OCI-LY1 (cell line): ENCODE measurements at regions not wholly inside any gene's neighbourhood (a gene's known extent, or its start where the extent isn't known, plus 50 kb on each side); places are given as distances from the start of the nearest gene placed in this dataset.

ENCODE experiments used
- CTCF ChIP-seq: fragments of 200-600 bp; sonication (generic), shearing (Covaris generic); IDR thresholded peaks from 2 replicates; pipeline ENCODE4 v1.5.1; 2017; ENCODE audit warnings: mild to moderate bottlenecking, antibody characterized with exemption, low read length, moderate library complexity, mixed read lengths
- EZH2 ChIP-seq: fragments of 200-600 bp; sonication (generic), shearing (Covaris generic); IDR thresholded peaks from 2 replicates; pipeline ENCODE4 v1.8.0; 2017; ENCODE audit warnings: borderline replicate concordance, mixed run types, mild to moderate bottlenecking, antibody characterized with exemption, low read length, moderate library complexity, mixed read lengths

GRCh38 chr16:64065523-64065922 is 1056.3 kb downstream of the CDH11 start:
- no peak for TF ChIP-seq CTCF
- TF ChIP-seq EZH2 = no peak
